ENCODE measurements at regions not wholly inside any gene's neighbourhood (a gene's known extent, or its start where the extent isn't known, plus 50 kb on each side); places are given as distances from the start of the nearest gene placed in this dataset.

DNA sequence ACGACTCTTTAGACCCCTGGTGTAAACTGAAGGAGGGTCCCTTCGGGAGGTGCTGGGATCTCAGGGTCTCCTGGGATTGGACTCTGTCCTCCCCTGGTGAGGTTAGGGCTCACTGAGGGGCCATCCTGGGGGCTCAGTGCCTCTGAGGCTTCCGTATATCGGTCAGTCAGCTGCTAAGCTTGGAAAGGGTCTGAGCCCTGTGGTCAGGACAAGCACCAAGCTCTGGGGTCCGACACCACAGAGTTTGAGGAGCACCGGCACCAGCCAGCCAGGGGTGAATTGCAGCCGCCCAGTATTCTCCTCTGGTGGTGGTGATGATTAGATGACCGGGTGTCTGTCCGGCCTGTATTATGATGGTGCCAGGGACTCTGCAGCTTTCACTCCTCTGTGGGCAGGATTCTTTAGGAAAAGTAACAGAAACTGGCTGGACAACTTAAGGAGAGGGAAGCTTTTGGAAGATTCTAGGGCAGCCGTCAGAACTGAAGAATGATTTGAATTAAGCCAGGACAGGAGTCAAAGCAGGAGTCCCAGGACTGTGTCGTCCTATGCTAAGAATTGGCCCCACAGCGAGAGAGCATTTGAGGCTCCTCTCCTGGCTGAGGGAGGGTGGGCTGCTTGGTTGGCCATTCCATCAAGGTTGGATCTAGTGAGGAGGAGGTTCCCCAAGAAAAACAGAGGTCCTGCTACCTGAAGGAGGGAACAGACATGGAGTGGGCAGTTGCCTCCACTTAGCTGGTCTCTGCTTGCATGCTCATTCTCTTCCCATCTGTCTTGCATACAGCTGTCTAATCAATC is 158.6 kb upstream of the HS6ST1 start:
- TF ChIP-seq, protein P1, sequence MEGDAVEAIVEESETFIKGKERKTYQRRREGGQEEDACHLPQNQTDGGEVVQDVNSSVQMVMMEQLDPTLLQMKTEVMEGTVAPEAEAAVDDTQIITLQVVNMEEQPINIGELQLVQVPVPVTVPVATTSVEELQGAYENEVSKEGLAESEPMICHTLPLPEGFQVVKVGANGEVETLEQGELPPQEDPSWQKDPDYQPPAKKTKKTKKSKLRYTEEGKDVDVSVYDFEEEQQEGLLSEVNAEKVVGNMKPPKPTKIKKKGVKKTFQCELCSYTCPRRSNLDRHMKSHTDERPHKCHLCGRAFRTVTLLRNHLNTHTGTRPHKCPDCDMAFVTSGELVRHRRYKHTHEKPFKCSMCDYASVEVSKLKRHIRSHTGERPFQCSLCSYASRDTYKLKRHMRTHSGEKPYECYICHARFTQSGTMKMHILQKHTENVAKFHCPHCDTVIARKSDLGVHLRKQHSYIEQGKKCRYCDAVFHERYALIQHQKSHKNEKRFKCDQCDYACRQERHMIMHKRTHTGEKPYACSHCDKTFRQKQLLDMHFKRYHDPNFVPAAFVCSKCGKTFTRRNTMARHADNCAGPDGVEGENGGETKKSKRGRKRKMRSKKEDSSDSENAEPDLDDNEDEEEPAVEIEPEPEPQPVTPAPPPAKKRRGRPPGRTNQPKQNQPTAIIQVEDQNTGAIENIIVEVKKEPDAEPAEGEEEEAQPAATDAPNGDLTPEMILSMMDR (IDR thresholded peaks at IDR 0.05): no peak
- no peak for TF ChIP-seq POLR2A (IDR thresholded peaks at IDR 0.05)

All from lower leg skin (tissue), 3 donors.